NCI-H2171 treated with DMSO at 0.1 percent for 48 hours (cell line): ENCODE measurements at regions not wholly inside any gene's neighbourhood (a gene's known extent, or its start where the extent isn't known, plus 50 kb on each side); places are given as distances from the start of the nearest gene placed in this dataset.

ENCODE experiments used
- DNase-seq: peaks from one replicate; lab custom pipeline; 2025; lab: John Stamatoyannopoulos, UW

- no peak for DNase-seq
Measured at GRCh38 chr22:48333816-48334735, 1493.6 kb downstream of the BRD1 start.

GRCh38 chr22:48333323-48333763 is 1494.3 kb downstream of the BRD1 start:
- DNase-seq: no peak

- no peak for DNase-seq
Measured at GRCh38 chr22:48332438-48333322, 1495.0 kb downstream of the BRD1 start.

- DNase-seq: no peak
Measured at GRCh38 chr22:48331691-48332220, 1495.9 kb downstream of the BRD1 start.

- no peak for DNase-seq
Measured at GRCh38 chr22:48331266-48331665, 1496.4 kb downstream of the BRD1 start.

GRCh38 chr22:48327721-48328120 is 1500.0 kb downstream of the BRD1 start:
- DNase-seq: no peak

GRCh38 chr22:48323746-48324145 is 1503.9 kb downstream of the BRD1 start:
- DNase-seq: no peak

- DNase-seq: no peak
Measured at GRCh38 chr22:48322907-48323306, 1504.8 kb downstream of the BRD1 start.

GRCh38 chr22:48321986-48322545 is 1505.6 kb downstream of the BRD1 start:
- DNase-seq: no peak

GRCh38 chr22:48320683-48321451 is 1506.8 kb downstream of the BRD1 start:
- no peak for DNase-seq

GRCh38 chr22:48320048-48320682 is 1507.5 kb downstream of the BRD1 start:
- DNase-seq: no peak

GRCh38 chr22:48319321-48320047 is 1508.2 kb downstream of the BRD1 start:
- no peak for DNase-seq

GRCh38 chr22:48318575-48319320 is 1508.9 kb downstream of the BRD1 start:
- no peak for DNase-seq

- DNase-seq: no peak
Measured at GRCh38 chr22:48318173-48318572, 1509.5 kb downstream of the BRD1 start.

GRCh38 chr22:48316257-48317250 is 1511.1 kb downstream of the BRD1 start:
- DNase-seq: no peak

GRCh38 chr22:48315439-48316256 is 1512.0 kb downstream of the BRD1 start:
- no peak for DNase-seq

GRCh38 chr22:48314073-48314472 is 1513.6 kb downstream of the BRD1 start:
- DNase-seq: no peak
